Panc1 (cell line): ENCODE measurements at regions not wholly inside any gene's neighbourhood (a gene's known extent, or its start where the extent isn't known, plus 50 kb on each side); places are given as distances from the start of the nearest gene placed in this dataset.
"Not testable (repeated sequence)": the region's sequence is repeated elsewhere in the genome, so short reads cannot be mapped to it uniquely, and the experiment has no call there.

Experiments used
- ATAC-seq: fragments of 200-7000 bp; cut with Tn5 transposase; 2 replicates; pipeline ENCODE4 v1.9.1; 2020; ENCODE audit warnings: mild to moderate bottlenecking, moderate library complexity
- BruUV-seq: library from RNA; stranded (reverse); fragments of 400-500 nt; replicated peaks from 2 replicates; lab custom pipeline; 2021; lab: Mats Ljungman, UMichigan
- CTCF ChIA-PET: fragments of 300-600 bp; sonication (Branson Sonifier 250); formaldehyde crosslinking; loops from one replicate; lab custom pipeline; 2022; ENCODE audit warnings: antibody characterized with exemption; lab: Charles Lee
- POLR2A ChIA-PET: fragments of 300-600 bp; sonication (Branson Sonifier 250); formaldehyde crosslinking; loops from one replicate; lab custom pipeline; 2022; ENCODE audit warnings: antibody characterized with exemption; lab: Charles Lee
- DNase-seq: peaks from one replicate; pipeline ENCODE4 v3.0.0-alpha.2; 2010; ENCODE audit warnings: low read depth, low spot score
- H3K27ac ChIP-seq: 2 replicates; pipeline ENCODE4 v1.5.1; 2011; ENCODE audit warnings: mild to moderate bottlenecking, low read length, inconsistent platforms
- H3K27me3 ChIP-seq: fragments of 200-500 bp; sonication (Bioruptor generic); 2 replicates; pipeline ENCODE4 v1.6.0; 2014; ENCODE audit warnings: low read length, inconsistent platforms; ENCODE audit not compliant: control insufficient read depth, insufficient read depth
- H3K36me3 ChIP-seq: fragments of 200-500 bp; sonication (Bioruptor generic); 2 replicates; pipeline ENCODE4 v1.5.1; 2014; ENCODE audit warnings: inconsistent platforms, mild to moderate bottlenecking, low read length, moderate library complexity; ENCODE audit not compliant: control insufficient read depth, insufficient read depth
- H3K4me1 ChIP-seq: 2 replicates; pipeline ENCODE4 v1.5.1; 2011; ENCODE audit warnings: inconsistent platforms, mild to moderate bottlenecking, low read length, moderate library complexity; ENCODE audit not compliant: control insufficient read depth, insufficient read depth
- H3K4me3 ChIP-seq, 2 experiments: 2 replicates each; pipeline ENCODE4 v1.5.1; 2011 to 2012; ENCODE audit warnings: low read depth in 2 of 2, low read length in 2 of 2, mild to moderate bottlenecking in 2 of 2, inconsistent platforms in 1 of 2, moderate library complexity in 1 of 2
- H3K9me3 ChIP-seq: fragments of 200-500 bp; sonication (Bioruptor generic); 2 replicates; pipeline ENCODE4 v1.5.1; 2014; ENCODE audit warnings: low read depth, mild to moderate bottlenecking, inconsistent platforms, low read length, moderate library complexity; ENCODE audit not compliant: control insufficient read depth, insufficient read depth
- CTCF ChIP-seq: fragments of 450-650 bp; IDR thresholded peaks from 2 replicates; pipeline ENCODE4 v1.5.1; 2017; ENCODE audit warnings: mild to moderate bottlenecking
- POLR2AphosphoS5 ChIP-seq: IDR thresholded peaks from 2 replicates; pipeline ENCODE4 v1.6.1; 2012; ENCODE audit warnings: mild to moderate bottlenecking, low read depth, low read length, moderate library complexity
- SIN3A ChIP-seq: IDR thresholded peaks from 2 replicates; pipeline ENCODE4 v1.6.1; 2012; ENCODE audit warnings: low read depth, mild to moderate bottlenecking, low read length, moderate library complexity, borderline replicate concordance; ENCODE audit not compliant: insufficient read depth
- TCF7L2 ChIP-seq: IDR thresholded peaks from 2 replicates; pipeline ENCODE4 v1.6.1; 2011; ENCODE audit warnings: mild to moderate bottlenecking, low read depth, low read length, inconsistent platforms
- in situ Hi-C: cut with HindIII; loops from 2 replicates; pipeline ENCODE4 v1.10.0; 2016; ENCODE audit warnings: low sequenced_read_pairs, low pct_unique_long_range_greater_than_20kb
- intact Hi-C: fragments of 100-400 bp; cut with micrococcal nuclease; formaldehyde crosslinking; loops from one replicate; pipeline ENCODE4 v1.10.0; 2022; ENCODE audit not compliant: unreplicated experiment
- TF ChIP-seq, protein P1 (sequence below), 2 experiments: IDR thresholded peaks; 2 replicates each; pipeline ENCODE4 v1.6.1; 2011 to 2012; ENCODE audit warnings: low read depth in 2 of 2, control low read depth in 1 of 2, low read length in 1 of 2, mild to moderate bottlenecking in 1 of 2, moderate library complexity in 1 of 2; ENCODE audit not compliant: insufficient read depth in 1 of 2

GRCh38 chr2:223185638-223186037 lies 133.6 kb downstream of the KCNE4 start:
- no TSS peak for BruUV-seq
- intact Hi-C loops: no loop called here
- TF ChIP-seq, protein P1, sequence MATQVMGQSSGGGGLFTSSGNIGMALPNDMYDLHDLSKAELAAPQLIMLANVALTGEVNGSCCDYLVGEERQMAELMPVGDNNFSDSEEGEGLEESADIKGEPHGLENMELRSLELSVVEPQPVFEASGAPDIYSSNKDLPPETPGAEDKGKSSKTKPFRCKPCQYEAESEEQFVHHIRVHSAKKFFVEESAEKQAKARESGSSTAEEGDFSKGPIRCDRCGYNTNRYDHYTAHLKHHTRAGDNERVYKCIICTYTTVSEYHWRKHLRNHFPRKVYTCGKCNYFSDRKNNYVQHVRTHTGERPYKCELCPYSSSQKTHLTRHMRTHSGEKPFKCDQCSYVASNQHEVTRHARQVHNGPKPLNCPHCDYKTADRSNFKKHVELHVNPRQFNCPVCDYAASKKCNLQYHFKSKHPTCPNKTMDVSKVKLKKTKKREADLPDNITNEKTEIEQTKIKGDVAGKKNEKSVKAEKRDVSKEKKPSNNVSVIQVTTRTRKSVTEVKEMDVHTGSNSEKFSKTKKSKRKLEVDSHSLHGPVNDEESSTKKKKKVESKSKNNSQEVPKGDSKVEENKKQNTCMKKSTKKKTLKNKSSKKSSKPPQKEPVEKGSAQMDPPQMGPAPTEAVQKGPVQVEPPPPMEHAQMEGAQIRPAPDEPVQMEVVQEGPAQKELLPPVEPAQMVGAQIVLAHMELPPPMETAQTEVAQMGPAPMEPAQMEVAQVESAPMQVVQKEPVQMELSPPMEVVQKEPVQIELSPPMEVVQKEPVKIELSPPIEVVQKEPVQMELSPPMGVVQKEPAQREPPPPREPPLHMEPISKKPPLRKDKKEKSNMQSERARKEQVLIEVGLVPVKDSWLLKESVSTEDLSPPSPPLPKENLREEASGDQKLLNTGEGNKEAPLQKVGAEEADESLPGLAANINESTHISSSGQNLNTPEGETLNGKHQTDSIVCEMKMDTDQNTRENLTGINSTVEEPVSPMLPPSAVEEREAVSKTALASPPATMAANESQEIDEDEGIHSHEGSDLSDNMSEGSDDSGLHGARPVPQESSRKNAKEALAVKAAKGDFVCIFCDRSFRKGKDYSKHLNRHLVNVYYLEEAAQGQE (IDR thresholded peaks at IDR 0.05; ENCODE audit: insufficient read depth in 1 of 2, low read depth in 2 of 2, low read length in 1 of 2): no peak
- TF ChIP-seq CTCF: no peak
- TF ChIP-seq TCF7L2: no peak
- no peak for TF ChIP-seq POLR2AphosphoS5
- no peak for TF ChIP-seq SIN3A
- Histone ChIP-seq H3K9me3 (no peaks in the 10 kb centered on the region), H3K36me3 (no peaks in the 10 kb centered on the region), H3K27me3 (no peaks in the 10 kb centered on the region), H3K4me1 (no peaks in the 10 kb centered on the region), H3K4me3 (no peak overlapping the region), H3K27ac (no peak overlapping the region)
- POLR2A ChIA-PET: interaction anchor here (0.6 kb wide), 1 partner anchor 900 kb away, joined by 4 read pairs; no protein-coding TSS in a partner anchor
- CTCF ChIA-PET: no interaction called here
- in situ Hi-C loops: no loop called here
- DNase-seq: no peak
- ATAC-seq: no peak

DNA sequence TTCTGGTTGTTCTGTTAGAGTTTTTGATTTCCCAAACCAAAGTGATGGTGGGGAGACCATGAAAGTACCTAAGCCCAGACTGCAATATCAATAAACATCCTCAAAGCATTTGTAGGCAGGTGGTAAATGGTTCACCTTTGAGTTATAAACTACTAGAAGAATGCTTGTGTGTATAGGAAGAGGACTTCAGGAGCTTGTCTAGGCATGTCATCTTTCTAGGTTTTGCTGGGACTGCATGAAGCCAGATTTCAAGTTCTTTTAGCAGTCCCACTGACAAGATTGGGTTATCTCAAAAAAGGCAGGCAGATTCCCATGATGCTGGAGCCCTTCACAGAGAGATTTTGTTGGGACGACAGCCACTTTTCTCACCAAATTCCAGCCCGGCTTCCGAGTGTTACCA lies 135.3 kb downstream of the KCNE4 start:
- Histone ChIP-seq H3K4me3 (no peak overlapping the region), H3K27ac (no peak overlapping the region), H3K36me3 (no peaks in the 10 kb centered on the region), H3K27me3 (no peaks in the 10 kb centered on the region), H3K9me3 (no peaks in the 10 kb centered on the region), H3K4me1 (no peaks in the 10 kb centered on the region)
- no TSS peak for BruUV-seq
- in situ Hi-C loops (no loop called here), intact Hi-C loops (no loop called here)
- TF ChIP-seq POLR2AphosphoS5 (no peak), SIN3A (no peak)
- POLR2A ChIA-PET: no interaction called here
- no peak for ATAC-seq
- CTCF ChIA-PET: no interaction called here
- DNase-seq: no peak

GRCh38 chr2:223190561-223191206 lies 138.7 kb downstream of the KCNE4 start:
- POLR2A ChIA-PET, ATAC-seq, in situ Hi-C loops, BruUV-seq, intact Hi-C loops, CTCF ChIA-PET, H3K36me3 ChIP-seq, H3K4me1 ChIP-seq, H3K4me3 ChIP-seq, H3K27me3 ChIP-seq, H3K27ac ChIP-seq, H3K9me3 ChIP-seq, DNase-seq: not testable (repeated sequence)
